Thymus (tissue), 11 donors: ENCODE measurements at regions not wholly inside any gene's neighbourhood (a gene's known extent, or its start where the extent isn't known, plus 50 kb on each side); places are given as distances from the start of the nearest gene placed in this dataset.

Experiments used
- DNase-seq, 9 donors: peaks; one replicate each; pipeline ENCODE4 v3.0.0-alpha.2; 2013; ENCODE audit warnings: low spot score in 9 of 9, low read depth in 6 of 9, missing footprints in 1 of 9
- H3K27ac ChIP-seq, 2 donors: one replicate each; pipeline ENCODE4 v1.5.1; 2013; ENCODE audit warnings: control low read depth in 1 of 2, low read depth in 1 of 2, low read length in 1 of 2, mild to moderate bottlenecking in 1 of 2, moderate library complexity in 1 of 2
- H3K27me3 ChIP-seq, 2 donors: one replicate each; pipeline ENCODE4 v1.5.1; 2013; ENCODE audit warnings: low read length in 1 of 2; ENCODE audit not compliant: control insufficient read depth in 2 of 2, insufficient read depth in 1 of 2
- H3K36me3 ChIP-seq, 2 donors: one replicate each; pipeline ENCODE4 v1.5.1; 2013; ENCODE audit warnings: low read length in 1 of 2, mild to moderate bottlenecking in 1 of 2, moderate library complexity in 1 of 2; ENCODE audit not compliant: control insufficient read depth in 2 of 2, insufficient read depth in 2 of 2
- H3K4me1 ChIP-seq, 2 donors: one replicate each; pipeline ENCODE4 v1.5.1; 2013; ENCODE audit warnings: low read length in 2 of 2; ENCODE audit not compliant: control insufficient read depth in 2 of 2, insufficient read depth in 2 of 2
- H3K4me3 ChIP-seq, 2 donors: one replicate each; pipeline ENCODE4 v1.5.1; 2013; ENCODE audit warnings: low read length in 2 of 2, control low read depth in 1 of 2, mild to moderate bottlenecking in 1 of 2
- H3K9me3 ChIP-seq, 2 donors: one replicate each; pipeline ENCODE4 v1.5.1; 2013; ENCODE audit warnings: low read length in 1 of 2, mild to moderate bottlenecking in 1 of 2; ENCODE audit not compliant: control insufficient read depth in 2 of 2, insufficient read depth in 1 of 2
- WGBS: extraction: QIAGEN DNeasy Blood & Tissue Kit; methylation state at CpG from one replicate; pipeline ENCODE4 v1.1.7; 2013; 5-methylcytosine and 5-hydroxymethylcytosine counted together
- donor health status: healthy.

GRCh38 chr2:167400546-167400945 lies 512.3 kb downstream of the XIRP2 start:
- no peaks in the 10 kb centered on the region for H3K27me3 ChIP-seq
- no peak overlapping the region for H3K4me3 ChIP-seq
- no peak for DNase-seq
- H3K4me1 ChIP-seq, result no peaks in the 10 kb centered on the region
- no peaks in the 10 kb centered on the region for H3K9me3 ChIP-seq
- H3K36me3 ChIP-seq, result no peaks in the 10 kb centered on the region
- no peak overlapping the region for H3K27ac ChIP-seq
- WGBS, result 97% methylated on average over 2 of the region's 2 CpGs

GRCh38 chr2:167398873-167399272 lies 510.6 kb downstream of the XIRP2 start:
- H3K4me3 ChIP-seq, result no peak overlapping the region
- H3K4me1 ChIP-seq, result no peaks in the 10 kb centered on the region
- no peaks in the 10 kb centered on the region for H3K9me3 ChIP-seq
- H3K27ac ChIP-seq, result no peak overlapping the region
- H3K27me3 ChIP-seq, result no peaks in the 10 kb centered on the region
- WGBS, result 92% methylated on average over 3 of the region's 3 CpGs
- H3K36me3 ChIP-seq, result no peaks in the 10 kb centered on the region
- no peak for DNase-seq

GRCh38 chr2:167388901-167389300 lies 500.6 kb downstream of the XIRP2 start:
- 99% methylated on average over 1 of the region's 1 CpG for WGBS
- H3K4me3 ChIP-seq, result no peak overlapping the region
- H3K4me1 ChIP-seq, result no peaks in the 10 kb centered on the region
- no peak overlapping the region for H3K27ac ChIP-seq
- H3K36me3 ChIP-seq, result no peaks in the 10 kb centered on the region
- DNase-seq, result no peak
- no peaks in the 10 kb centered on the region for H3K9me3 ChIP-seq
- H3K27me3 ChIP-seq, result no peaks in the 10 kb centered on the region

- no peaks in the 10 kb centered on the region for H3K36me3 ChIP-seq
- no peak overlapping the region for H3K4me3 ChIP-seq
- H3K27me3 ChIP-seq, result no peaks in the 10 kb centered on the region
- no peak overlapping the region for H3K27ac ChIP-seq
- no peaks in the 10 kb centered on the region for H3K9me3 ChIP-seq
- no peak for DNase-seq
- H3K4me1 ChIP-seq, result no peaks in the 10 kb centered on the region
- 91% methylated on average over 2 of the region's 2 CpGs for WGBS
Observed at GRCh38 chr2:167388497-167388896, 500.2 kb downstream of the XIRP2 start.

- 99% methylated on average over 4 of the region's 4 CpGs for WGBS
- Histone ChIP-seq H3K4me3 (no peak overlapping the region), H3K27me3 (no peaks in the 10 kb centered on the region), H3K36me3 (no peaks in the 10 kb centered on the region), H3K9me3 (no peaks in the 10 kb centered on the region), H3K4me1 (no peaks in the 10 kb centered on the region), H3K27ac (no peak overlapping the region)
- no peak for DNase-seq
Observed at GRCh38 chr2:167386694-167387093, 498.4 kb downstream of the XIRP2 start.

DNA sequence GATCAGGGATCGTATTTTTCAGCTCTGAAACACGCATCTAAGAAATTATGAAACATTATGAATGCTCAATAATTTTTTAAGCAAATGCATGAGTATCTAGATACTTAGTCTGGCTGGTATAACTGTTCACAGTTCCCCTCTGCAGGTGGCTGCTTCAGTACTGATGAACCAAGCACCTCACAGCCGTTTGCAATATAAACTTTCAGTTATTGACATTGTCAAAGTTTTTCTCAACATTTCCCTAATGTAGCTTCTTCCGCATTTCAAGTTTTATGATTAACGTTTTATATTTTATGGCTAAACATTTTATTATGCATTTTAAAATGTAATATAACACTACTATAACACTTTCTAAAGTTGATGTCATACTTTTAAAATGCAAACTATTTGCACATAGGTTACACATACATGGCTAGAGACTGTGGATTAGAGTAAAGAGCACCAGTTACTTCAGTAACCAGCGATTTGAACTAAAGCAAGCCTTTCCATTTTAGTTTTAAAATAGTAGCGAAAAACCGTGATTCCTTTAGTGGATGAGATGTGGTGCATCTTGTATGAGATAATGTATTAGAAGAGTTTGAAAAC lies 495.4 kb downstream of the XIRP2 start:
- no peaks in the 10 kb centered on the region for H3K9me3 ChIP-seq
- 92% methylated on average over 8 of the region's 8 CpGs for WGBS
- no peaks in the 10 kb centered on the region for H3K27me3 ChIP-seq
- no peak for DNase-seq
- no peak overlapping the region for H3K4me3 ChIP-seq
- no peaks in the 10 kb centered on the region for H3K4me1 ChIP-seq
- H3K36me3 ChIP-seq, result no peaks in the 10 kb centered on the region
- no peak overlapping the region for H3K27ac ChIP-seq

DNA sequence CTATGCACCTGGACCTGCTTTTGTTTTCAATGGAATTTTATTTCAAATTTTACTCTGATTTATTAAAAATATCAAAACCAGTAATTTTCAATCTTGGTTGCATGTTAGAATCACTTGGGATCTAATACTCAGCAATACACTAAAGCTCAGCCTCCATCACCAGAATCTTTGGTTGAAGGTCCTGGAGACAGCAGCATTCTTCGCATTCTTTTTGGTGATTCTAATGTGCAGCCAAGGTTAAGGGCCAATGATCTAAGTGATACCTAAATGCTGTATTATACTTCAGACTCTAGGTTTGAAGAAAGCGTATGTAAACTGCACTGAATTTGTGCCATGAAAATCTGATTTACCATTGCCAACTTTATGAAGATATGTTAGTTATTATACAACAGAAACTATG lies 493.1 kb downstream of the XIRP2 start:
- 96% methylated on average over 2 of the region's 2 CpGs for WGBS
- H3K27me3 ChIP-seq, result no peaks in the 10 kb centered on the region
- no peak overlapping the region for H3K27ac ChIP-seq
- no peaks in the 10 kb centered on the region for H3K4me1 ChIP-seq
- H3K36me3 ChIP-seq, result no peaks in the 10 kb centered on the region
- H3K9me3 ChIP-seq, result no peaks in the 10 kb centered on the region
- no peak for DNase-seq
- no peak overlapping the region for H3K4me3 ChIP-seq

GRCh38 chr2:167380555-167380954 lies 492.3 kb downstream of the XIRP2 start:
- Histone ChIP-seq H3K27ac (no peak overlapping the region), H3K4me3 (no peak overlapping the region), H3K27me3 (no peaks in the 10 kb centered on the region), H3K4me1 (no peaks in the 10 kb centered on the region), H3K36me3 (no peaks in the 10 kb centered on the region), H3K9me3 (no peaks in the 10 kb centered on the region)
- WGBS, result 91% methylated on average over 4 of the region's 4 CpGs
- no peak for DNase-seq

- Histone ChIP-seq H3K36me3 (no peaks in the 10 kb centered on the region), H3K4me3 (no peak overlapping the region)
- WGBS, result 96% methylated on average over 2 of the region's 2 CpGs
Observed at GRCh38 chr2:167380094-167380493, 491.8 kb downstream of the XIRP2 start.

GRCh38 chr2:167369083-167369482 lies 480.8 kb downstream of the XIRP2 start:
- WGBS, result 80% methylated on average over 1 of the region's 1 CpG
- H3K4me1 ChIP-seq, result no peaks in the 10 kb centered on the region
- H3K27me3 ChIP-seq, result no peaks in the 10 kb centered on the region
- H3K9me3 ChIP-seq, result no peaks in the 10 kb centered on the region
- H3K36me3 ChIP-seq, result no peaks in the 10 kb centered on the region
- DNase-seq, result no peak
- no peak overlapping the region for H3K4me3 ChIP-seq
- no peak overlapping the region for H3K27ac ChIP-seq

More at GRCh38 chr2:167380094-167380493, 491.8 kb downstream of the XIRP2 start:
- no peaks in the 10 kb centered on the region for H3K9me3 ChIP-seq
- H3K27ac ChIP-seq, result no peak overlapping the region
- no peak for DNase-seq
- no peaks in the 10 kb centered on the region for H3K4me1 ChIP-seq
- no peaks in the 10 kb centered on the region for H3K27me3 ChIP-seq
